ENCODE measurements at regions not wholly inside any gene's neighbourhood (a gene's known extent, or its start where the extent isn't known, plus 50 kb on each side); places are given as distances from the start of the nearest gene placed in this dataset.

- no peak for TF ChIP-seq CTCF (IDR thresholded peaks at IDR 0.05; ENCODE audit: extremely low read depth in 1 of 2, insufficient read depth in 1 of 2, low read depth in 1 of 2, low read length in 2 of 2)
- TF ChIP-seq FOS (IDR thresholded peaks at IDR 0.05; ENCODE audit: borderline replicate concordance, insufficient read depth, low read length), result no peak
- no peak for TF ChIP-seq GATA2 (IDR thresholded peaks at IDR 0.05; ENCODE audit: insufficient read depth, insufficient read length, low read depth, low read length)
- no peak for TF ChIP-seq POLR2A (IDR thresholded peaks at IDR 0.05; ENCODE audit: low read depth, low read length)
- no peak for TF ChIP-seq MAX (IDR thresholded peaks at IDR 0.05; ENCODE audit: insufficient read depth, insufficient read length)
- TF ChIP-seq EZH2 (IDR thresholded peaks at IDR 0.05; ENCODE audit: borderline replicate concordance, low read depth, low read length, severe bottlenecking), result no peak
- TF ChIP-seq POLR2AphosphoS5 (IDR thresholded peaks at IDR 0.05; ENCODE audit: insufficient read depth, low read depth, low read length), result no peak
- TF ChIP-seq JUN (IDR thresholded peaks at IDR 0.05; ENCODE audit: borderline replicate concordance, insufficient read depth, insufficient read length, low read depth), result no peak
Observed at GRCh38 chr4:83979773-83980172, 443.9 kb downstream of the GPAT3 start.
